Calu3 (cell line): ENCODE measurements at regions not wholly inside any gene's neighbourhood (a gene's known extent, or its start where the extent isn't known, plus 50 kb on each side); places are given as distances from the start of the nearest gene placed in this dataset.

Experiments used
- BruUV-seq: library from RNA; stranded (reverse); fragments of 400-500 nt; replicated peaks from 2 replicates; lab custom pipeline; 2021; lab: Mats Ljungman, UMichigan
- CTCF ChIA-PET: fragments of 300-600 bp; sonication (Branson Sonifier 250); formaldehyde crosslinking; loops from one replicate; lab custom pipeline; 2022; ENCODE audit warnings: antibody characterized with exemption; lab: Charles Lee
- DNase-seq: peaks from one replicate; pipeline ENCODE4 v3.0.0; 2022
- H3K27ac Mint-ChIP-seq: one replicate; pipeline ENCODE4 v1.8.0; 2022; ENCODE audit warnings: mixed read lengths; ENCODE audit not compliant: unreplicated experiment
- H3K27me3 Mint-ChIP-seq: one replicate; pipeline ENCODE4 v1.8.0; 2022; ENCODE audit warnings: mixed read lengths; ENCODE audit not compliant: unreplicated experiment
- H3K36me3 Mint-ChIP-seq: one replicate; pipeline ENCODE4 v1.8.0; 2022; ENCODE audit warnings: mild to moderate bottlenecking, moderate library complexity, mixed read lengths; ENCODE audit not compliant: insufficient read depth, unreplicated experiment
- H3K4me1 Mint-ChIP-seq: one replicate; pipeline ENCODE4 v1.8.0; 2022; ENCODE audit warnings: mild to moderate bottlenecking, low read depth, mixed read lengths; ENCODE audit not compliant: unreplicated experiment
- H3K4me3 Mint-ChIP-seq: one replicate; pipeline ENCODE4 v1.8.0; 2022; ENCODE audit warnings: mild to moderate bottlenecking, low read depth, moderate library complexity, mixed read lengths; ENCODE audit not compliant: unreplicated experiment
- H3K9me3 Mint-ChIP-seq: one replicate; pipeline ENCODE4 v1.8.0; 2022; ENCODE audit warnings: low read depth, mixed read lengths; ENCODE audit not compliant: unreplicated experiment
- intact Hi-C: fragments of 100-400 bp; cut with micrococcal nuclease; formaldehyde crosslinking; loops from one replicate; pipeline ENCODE4 v1.10.0; 2022; ENCODE audit not compliant: unreplicated experiment
- TF ChIP-seq, protein P1 (sequence below): fragments of 200-600 bp; IDR thresholded peaks from one replicate; pipeline ENCODE4 v1.8.0; 2022; ENCODE audit warnings: antibody characterized with exemption; ENCODE audit not compliant: unreplicated experiment

DNA sequence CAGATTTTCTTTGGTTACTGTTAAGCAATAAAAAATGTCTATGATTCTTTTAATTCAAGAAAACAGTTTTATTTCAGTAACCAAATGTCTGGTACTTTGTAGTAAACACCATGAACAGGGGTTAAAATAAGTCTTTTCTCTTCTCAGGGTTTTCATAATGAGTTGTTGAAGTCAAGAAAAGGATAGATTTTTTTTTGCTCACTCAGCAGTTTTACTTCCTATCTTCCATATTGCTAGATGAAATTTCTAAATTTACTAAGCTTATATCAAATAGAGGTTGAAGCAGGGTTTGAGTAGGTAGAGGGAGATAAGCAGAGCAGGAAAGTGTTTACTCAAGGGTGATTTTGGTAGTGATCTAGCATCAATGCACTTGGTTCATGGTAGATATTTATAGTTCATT, 1031.3 kb downstream of the C4orf33 start:
- H3K27me3 Mint-ChIP-seq, result no peaks in the 10 kb centered on the region
- no peak for DNase-seq
- no peaks in the 10 kb centered on the region for H3K4me1 Mint-ChIP-seq
- intact Hi-C loops, result no loop called here
- peaks cover 3% of the 10 kb centered on the region for H3K9me3 Mint-ChIP-seq
- CTCF ChIA-PET, result no interaction called here
- no peak overlapping the region for H3K4me3 Mint-ChIP-seq
- no peak overlapping the region for H3K27ac Mint-ChIP-seq
- H3K36me3 Mint-ChIP-seq, result no peaks in the 10 kb centered on the region
- TF ChIP-seq, protein P1, sequence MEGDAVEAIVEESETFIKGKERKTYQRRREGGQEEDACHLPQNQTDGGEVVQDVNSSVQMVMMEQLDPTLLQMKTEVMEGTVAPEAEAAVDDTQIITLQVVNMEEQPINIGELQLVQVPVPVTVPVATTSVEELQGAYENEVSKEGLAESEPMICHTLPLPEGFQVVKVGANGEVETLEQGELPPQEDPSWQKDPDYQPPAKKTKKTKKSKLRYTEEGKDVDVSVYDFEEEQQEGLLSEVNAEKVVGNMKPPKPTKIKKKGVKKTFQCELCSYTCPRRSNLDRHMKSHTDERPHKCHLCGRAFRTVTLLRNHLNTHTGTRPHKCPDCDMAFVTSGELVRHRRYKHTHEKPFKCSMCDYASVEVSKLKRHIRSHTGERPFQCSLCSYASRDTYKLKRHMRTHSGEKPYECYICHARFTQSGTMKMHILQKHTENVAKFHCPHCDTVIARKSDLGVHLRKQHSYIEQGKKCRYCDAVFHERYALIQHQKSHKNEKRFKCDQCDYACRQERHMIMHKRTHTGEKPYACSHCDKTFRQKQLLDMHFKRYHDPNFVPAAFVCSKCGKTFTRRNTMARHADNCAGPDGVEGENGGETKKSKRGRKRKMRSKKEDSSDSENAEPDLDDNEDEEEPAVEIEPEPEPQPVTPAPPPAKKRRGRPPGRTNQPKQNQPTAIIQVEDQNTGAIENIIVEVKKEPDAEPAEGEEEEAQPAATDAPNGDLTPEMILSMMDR, result no peak
- no TSS peak for BruUV-seq

DNA sequence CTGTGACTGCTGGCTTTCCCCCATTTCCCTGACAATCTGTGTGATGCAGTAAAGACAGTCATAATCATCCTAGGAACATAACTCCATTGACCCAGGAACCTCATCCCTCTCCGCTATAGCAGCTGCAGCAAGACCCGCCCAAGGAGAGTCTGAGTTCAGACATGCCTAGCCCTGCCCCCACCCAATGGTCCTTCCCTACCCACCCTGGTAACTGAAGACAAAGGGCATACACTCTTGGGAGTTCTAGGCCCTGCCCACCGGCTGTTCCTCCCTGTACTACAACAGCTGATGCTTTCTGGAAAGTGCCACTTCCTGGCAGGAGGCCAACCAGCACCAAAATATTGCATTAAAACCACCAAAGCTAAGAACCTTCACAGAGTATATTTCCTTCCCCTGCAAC, 1035.6 kb downstream of the C4orf33 start:
- Mint-ChIP-seq H3K36me3 (no peaks in the 10 kb centered on the region), H3K27ac (no peak overlapping the region), H3K4me1 (no peaks in the 10 kb centered on the region), H3K27me3 (no peaks in the 10 kb centered on the region), H3K4me3 (no peak overlapping the region), H3K9me3 (peaks cover 6% of the 10 kb centered on the region)
- intact Hi-C loops, result no loop called here
- CTCF ChIA-PET, result no interaction called here
- DNase-seq, result no peak
- TF ChIP-seq, protein P1, result no peak
- no TSS peak for BruUV-seq

DNA sequence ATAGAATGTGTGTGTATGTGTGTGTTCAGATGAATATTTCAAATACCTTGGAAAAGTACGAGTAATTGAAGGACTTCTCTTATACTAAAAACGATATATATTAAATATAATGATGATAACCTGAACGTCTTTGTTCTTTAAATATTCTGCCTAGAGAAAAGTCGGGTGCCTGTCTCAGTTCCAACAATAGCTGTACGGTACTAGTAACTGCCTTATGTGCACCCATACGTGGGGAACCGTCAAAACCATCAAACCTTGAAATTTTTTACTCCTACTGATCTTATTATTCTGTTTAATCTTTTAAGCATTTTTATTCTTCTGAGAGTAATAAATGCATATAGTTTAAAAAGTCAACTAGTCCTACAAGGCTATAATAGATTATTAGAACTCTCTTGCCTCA, 1045.7 kb downstream of the C4orf33 start:
- H3K4me3 Mint-ChIP-seq, result no peak overlapping the region
- no TSS peak for BruUV-seq

DNA sequence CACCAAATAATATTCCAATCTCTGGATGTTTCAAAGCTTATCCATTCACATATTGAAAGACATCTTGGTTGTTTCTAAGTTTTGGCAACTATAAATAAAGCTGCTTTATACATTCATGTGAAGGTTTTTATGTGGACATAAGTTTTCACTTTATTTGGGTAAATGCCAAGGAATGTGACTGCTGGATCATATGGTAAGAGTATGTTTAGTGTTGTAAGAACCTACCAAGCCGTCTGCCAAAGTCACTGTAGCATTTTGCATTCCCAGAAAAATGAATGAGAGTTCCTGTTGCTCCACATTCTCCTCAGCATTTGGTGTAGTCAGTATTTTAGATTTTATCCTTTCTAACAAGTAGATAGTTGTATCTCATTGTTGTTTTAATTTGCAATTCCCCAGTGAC, 1047.7 kb downstream of the C4orf33 start:
- Mint-ChIP-seq H3K27ac (no peak overlapping the region), H3K4me3 (no peak overlapping the region), H3K9me3 (no peaks in the 10 kb centered on the region), H3K4me1 (peaks cover 6% of the 10 kb centered on the region), H3K27me3 (no peaks in the 10 kb centered on the region), H3K36me3 (no peaks in the 10 kb centered on the region)
- BruUV-seq, result no TSS peak
- no peak for DNase-seq
- TF ChIP-seq, protein P1, result no peak
- CTCF ChIA-PET, result no interaction called here
- intact Hi-C loops, result no loop called here

More for the DNA sequence above, 1045.7 kb downstream of the C4orf33 start:
- Mint-ChIP-seq H3K4me1 (peaks cover 6% of the 10 kb centered on the region), H3K36me3 (no peaks in the 10 kb centered on the region), H3K27ac (no peak overlapping the region), H3K27me3 (no peaks in the 10 kb centered on the region), H3K9me3 (no peaks in the 10 kb centered on the region)
- DNase-seq, result no peak
- CTCF ChIA-PET, result no interaction called here
- intact Hi-C loops, result no loop called here
- TF ChIP-seq, protein P1, result no peak
